ENCODE measurements at regions not wholly inside any gene's neighbourhood (a gene's known extent, or its start where the extent isn't known, plus 50 kb on each side); places are given as distances from the start of the nearest gene placed in this dataset.

GRCh38 chr1:101317590-101317989 lies 80.8 kb downstream of the S1PR1 start:
- DNase-seq, result no peak

- no peak for DNase-seq
Measured at GRCh38 chr1:101323535-101323934, 86.7 kb downstream of the S1PR1 start.

- no peak for DNase-seq
Measured at GRCh38 chr1:101325144-101325543, 88.3 kb downstream of the S1PR1 start.

GRCh38 chr1:101330427-101331130 lies 93.8 kb downstream of the S1PR1 start:
- DNase-seq, result no peak

DNA sequence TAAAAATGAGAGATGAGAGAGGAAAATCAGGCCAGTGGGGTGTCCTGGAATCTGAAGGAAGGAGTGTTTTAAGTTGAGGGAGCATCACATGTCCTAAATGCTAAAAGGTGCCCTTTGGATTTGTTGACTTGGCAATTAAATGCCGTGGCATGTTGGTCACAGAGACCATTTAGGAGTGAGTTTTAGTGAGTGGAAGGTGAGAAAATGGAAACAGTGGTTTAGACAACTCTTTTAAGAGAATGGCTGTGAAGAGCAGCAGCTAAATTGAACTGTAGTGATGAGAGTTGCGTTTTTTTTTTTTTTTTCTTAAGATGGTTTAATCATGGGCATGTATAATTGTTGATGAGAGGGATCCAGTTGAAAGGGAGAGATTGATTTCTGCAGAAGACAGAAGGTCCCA lies 95.0 kb downstream of the S1PR1 start:
- DNase-seq, result no peak

GRCh38 chr1:101332633-101333032 lies 95.8 kb downstream of the S1PR1 start:
- no peak for DNase-seq

- DNase-seq, result no peak
Measured at GRCh38 chr1:101333186-101333585, 96.4 kb downstream of the S1PR1 start.

- no peak for DNase-seq
Measured at GRCh38 chr1:101337968-101338367, 101.1 kb downstream of the S1PR1 start.

- DNase-seq, result no peak
Measured at GRCh38 chr1:101338714-101339430, 102.1 kb downstream of the S1PR1 start.

DNA sequence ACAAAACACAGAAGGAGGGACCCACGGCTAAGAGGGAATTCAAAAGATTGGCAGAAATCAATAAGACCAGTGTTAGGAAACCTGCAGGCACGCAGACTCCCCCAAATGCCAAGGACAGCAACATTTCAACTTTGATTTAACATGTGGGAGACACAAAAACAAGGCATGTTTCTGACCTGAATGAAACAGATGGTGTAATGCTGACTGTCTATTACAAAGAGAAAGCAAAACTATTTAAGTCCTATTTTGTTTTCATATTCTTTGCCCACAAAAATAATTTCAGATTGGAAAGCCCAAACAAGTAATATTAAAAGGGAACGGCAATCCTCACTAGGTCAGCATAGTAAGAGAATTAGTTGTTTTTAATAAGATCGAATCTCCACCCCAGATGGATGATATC lies 107.9 kb downstream of the S1PR1 start:
- no peak for DNase-seq

DNA sequence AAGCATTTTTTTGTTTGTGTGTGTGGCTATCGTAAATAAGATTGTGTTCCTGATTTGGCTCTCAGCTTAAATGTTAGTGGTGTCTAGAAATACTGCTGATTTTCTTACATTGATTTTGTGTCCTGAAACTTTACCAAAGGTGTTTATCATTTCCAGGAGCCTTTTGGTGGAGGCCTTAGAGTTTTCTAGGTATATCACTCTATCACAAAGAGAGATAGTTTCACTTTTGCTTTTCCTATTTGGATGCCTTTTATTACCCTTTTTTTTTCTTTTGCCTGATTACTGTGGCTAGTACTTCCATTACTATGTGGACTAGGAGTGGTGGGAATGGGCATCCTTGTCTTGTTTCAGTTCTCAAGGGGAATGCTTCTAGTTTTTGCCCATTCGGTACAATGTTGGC lies 109.6 kb downstream of the S1PR1 start:
- no peak for DNase-seq

DNA sequence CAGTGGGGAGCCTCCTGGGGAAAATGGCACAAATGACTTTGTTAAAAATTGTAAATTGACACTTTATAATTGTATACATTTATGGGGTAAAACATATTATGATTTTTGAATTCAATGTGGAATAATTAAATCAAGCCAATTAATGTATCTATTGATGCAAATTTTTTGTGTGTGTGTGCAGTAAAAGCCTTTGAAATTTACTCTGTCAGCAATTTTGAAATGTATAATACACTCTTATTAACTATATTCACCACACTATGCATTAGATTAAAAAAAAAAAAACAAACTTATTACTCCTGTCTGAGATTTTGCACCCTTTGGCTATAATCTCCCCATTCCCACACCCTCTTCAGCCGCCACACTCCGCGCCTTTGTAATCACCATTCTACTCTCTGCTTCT lies 119.2 kb downstream of the S1PR1 start:
- DNase-seq, result no peak

- DNase-seq, result no peak
Measured at GRCh38 chr1:101356604-101357443, 120.0 kb downstream of the S1PR1 start.

GRCh38 chr1:101357444-101357986 lies 120.7 kb downstream of the S1PR1 start:
- DNase-seq, result peak; percentile 70

DNA sequence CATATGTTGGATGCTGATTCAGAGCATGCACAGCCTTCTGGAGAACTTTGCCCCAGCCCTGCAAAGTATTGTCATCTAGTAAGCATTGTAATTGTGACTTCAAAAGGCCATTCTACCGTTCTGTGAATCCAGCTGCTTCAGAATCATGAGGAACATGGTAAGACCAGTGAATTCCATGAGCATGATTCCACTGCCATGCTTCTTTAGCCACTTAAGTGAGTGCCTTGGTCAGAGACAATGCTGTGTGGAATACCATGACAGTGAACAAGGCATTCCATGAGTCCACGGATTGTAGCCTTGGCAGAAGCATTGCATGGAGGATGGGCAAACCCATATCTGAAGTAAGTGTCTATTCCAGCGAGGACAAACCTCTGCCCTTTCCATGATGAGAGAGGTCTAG lies 123.7 kb downstream of the S1PR1 start:
- no peak for DNase-seq

- DNase-seq, result no peak
Measured at GRCh38 chr1:101363891-101364318, 127.1 kb downstream of the S1PR1 start.

GRCh38 chr1:101364370-101365120 lies 127.7 kb downstream of the S1PR1 start:
- no peak for DNase-seq

DNA sequence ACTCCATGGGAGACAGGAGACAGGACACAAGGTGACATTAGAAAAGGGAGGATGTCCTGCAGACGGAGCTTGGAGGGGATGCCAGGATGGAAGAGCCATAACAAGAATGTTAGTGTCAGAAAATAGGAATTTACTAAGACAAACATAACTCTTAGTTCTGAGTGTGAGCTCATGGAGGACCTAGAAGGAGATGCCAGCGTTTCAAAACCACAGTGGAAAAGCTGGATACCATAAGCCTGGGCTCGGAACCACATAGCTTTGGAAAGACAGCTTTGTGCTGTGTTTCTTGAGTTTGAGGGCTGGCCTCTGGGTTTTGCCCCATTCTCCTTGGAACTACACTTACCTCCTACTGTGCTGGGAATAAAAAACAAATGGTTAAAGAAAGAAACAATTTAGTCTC lies 128.4 kb downstream of the S1PR1 start:
- DNase-seq, result no peak

- no peak for DNase-seq
Measured at GRCh38 chr1:101365878-101366277, 129.1 kb downstream of the S1PR1 start.

- no peak for DNase-seq
Measured at GRCh38 chr1:101366513-101367215, 129.8 kb downstream of the S1PR1 start.

DNA sequence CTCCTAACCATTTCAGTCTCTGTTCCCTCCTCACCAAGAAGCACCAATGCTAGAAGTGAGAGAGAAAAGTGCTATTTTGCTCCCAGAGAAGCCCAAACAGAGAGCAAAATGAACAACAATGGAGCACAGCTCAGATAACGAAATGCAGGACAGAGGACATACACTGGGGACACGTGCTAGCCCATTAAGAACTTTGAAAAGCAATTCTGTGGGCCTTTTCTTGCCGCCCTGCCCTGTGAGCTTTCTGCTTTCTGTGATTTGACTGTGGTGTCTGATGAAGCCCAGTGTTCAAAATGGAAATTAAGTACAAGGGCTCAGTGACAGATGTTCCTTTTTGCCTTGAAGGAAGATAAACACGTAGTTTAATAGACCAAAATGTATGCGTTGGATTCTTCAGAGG lies 130.8 kb downstream of the S1PR1 start:
- DNase-seq, result no peak

- DNase-seq, result no peak
Measured at GRCh38 chr1:101370488-101370887, 133.7 kb downstream of the S1PR1 start.

All from NCI-H1092 (cell line).